ENCODE measurements at regions not wholly inside any gene's neighbourhood (a gene's known extent, or its start where the extent isn't known, plus 50 kb on each side); places are given as distances from the start of the nearest gene placed in this dataset.

DNA sequence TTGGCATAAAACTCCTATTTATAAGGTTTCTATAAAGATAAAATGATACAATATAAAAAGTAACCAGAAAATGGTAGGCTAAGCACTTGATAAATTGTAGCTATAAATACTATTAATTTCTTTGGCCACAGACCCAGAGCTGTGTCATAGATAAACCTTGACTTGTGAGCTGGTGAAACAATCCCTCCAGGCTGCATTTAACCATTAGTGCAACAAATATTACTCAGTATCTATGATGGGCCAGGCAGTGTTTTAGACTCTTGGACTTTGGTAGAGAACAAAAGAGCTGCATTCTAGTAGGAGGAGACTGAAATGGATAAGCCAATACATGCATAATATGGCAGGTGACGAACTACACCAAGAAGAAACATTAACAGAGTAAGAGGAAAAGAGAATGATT lies 178.1 kb downstream of the BTG1 start:
- BruUV-seq (replicated peaks), result no TSS peak
- ATAC-seq (no peak), DNase-seq (ENCODE audit: low read depth, low spot score) (no peak)
- H3K4me1 ChIP-seq (ENCODE audit: control insufficient read depth, insufficient read depth, low read length), result no peaks in the 10 kb centered on the region
- no peaks in the 10 kb centered on the region for H3K27me3 ChIP-seq (ENCODE audit: control insufficient read depth, insufficient read depth, low read length)
- ChIA-PET POLR2A (no interaction called here), CTCF (no interaction called here)
- H3K27ac ChIP-seq (ENCODE audit: low read length), result no peak overlapping the region
- in situ Hi-C loops (cut with HindIII; ENCODE audit: low pct_unique_long_range_greater_than_20kb, low sequenced_read_pairs), result no loop called here
- intact Hi-C loops (cut with micrococcal nuclease; ENCODE audit: unreplicated experiment), result no loop called here
- TF ChIP-seq, protein P1, sequence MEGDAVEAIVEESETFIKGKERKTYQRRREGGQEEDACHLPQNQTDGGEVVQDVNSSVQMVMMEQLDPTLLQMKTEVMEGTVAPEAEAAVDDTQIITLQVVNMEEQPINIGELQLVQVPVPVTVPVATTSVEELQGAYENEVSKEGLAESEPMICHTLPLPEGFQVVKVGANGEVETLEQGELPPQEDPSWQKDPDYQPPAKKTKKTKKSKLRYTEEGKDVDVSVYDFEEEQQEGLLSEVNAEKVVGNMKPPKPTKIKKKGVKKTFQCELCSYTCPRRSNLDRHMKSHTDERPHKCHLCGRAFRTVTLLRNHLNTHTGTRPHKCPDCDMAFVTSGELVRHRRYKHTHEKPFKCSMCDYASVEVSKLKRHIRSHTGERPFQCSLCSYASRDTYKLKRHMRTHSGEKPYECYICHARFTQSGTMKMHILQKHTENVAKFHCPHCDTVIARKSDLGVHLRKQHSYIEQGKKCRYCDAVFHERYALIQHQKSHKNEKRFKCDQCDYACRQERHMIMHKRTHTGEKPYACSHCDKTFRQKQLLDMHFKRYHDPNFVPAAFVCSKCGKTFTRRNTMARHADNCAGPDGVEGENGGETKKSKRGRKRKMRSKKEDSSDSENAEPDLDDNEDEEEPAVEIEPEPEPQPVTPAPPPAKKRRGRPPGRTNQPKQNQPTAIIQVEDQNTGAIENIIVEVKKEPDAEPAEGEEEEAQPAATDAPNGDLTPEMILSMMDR (IDR thresholded peaks at IDR 0.05), result no peak
- TF ChIP-seq POLR2AphosphoS5 (IDR thresholded peaks at IDR 0.05; ENCODE audit: low read depth, low read length) (no peak), SIN3A (IDR thresholded peaks at IDR 0.05; ENCODE audit: borderline replicate concordance, insufficient read depth, low read depth, low read length) (no peak), TCF7L2 (IDR thresholded peaks at IDR 0.05; ENCODE audit: low read depth, low read length) (no peak)
- TF ChIP-seq, protein P2, sequence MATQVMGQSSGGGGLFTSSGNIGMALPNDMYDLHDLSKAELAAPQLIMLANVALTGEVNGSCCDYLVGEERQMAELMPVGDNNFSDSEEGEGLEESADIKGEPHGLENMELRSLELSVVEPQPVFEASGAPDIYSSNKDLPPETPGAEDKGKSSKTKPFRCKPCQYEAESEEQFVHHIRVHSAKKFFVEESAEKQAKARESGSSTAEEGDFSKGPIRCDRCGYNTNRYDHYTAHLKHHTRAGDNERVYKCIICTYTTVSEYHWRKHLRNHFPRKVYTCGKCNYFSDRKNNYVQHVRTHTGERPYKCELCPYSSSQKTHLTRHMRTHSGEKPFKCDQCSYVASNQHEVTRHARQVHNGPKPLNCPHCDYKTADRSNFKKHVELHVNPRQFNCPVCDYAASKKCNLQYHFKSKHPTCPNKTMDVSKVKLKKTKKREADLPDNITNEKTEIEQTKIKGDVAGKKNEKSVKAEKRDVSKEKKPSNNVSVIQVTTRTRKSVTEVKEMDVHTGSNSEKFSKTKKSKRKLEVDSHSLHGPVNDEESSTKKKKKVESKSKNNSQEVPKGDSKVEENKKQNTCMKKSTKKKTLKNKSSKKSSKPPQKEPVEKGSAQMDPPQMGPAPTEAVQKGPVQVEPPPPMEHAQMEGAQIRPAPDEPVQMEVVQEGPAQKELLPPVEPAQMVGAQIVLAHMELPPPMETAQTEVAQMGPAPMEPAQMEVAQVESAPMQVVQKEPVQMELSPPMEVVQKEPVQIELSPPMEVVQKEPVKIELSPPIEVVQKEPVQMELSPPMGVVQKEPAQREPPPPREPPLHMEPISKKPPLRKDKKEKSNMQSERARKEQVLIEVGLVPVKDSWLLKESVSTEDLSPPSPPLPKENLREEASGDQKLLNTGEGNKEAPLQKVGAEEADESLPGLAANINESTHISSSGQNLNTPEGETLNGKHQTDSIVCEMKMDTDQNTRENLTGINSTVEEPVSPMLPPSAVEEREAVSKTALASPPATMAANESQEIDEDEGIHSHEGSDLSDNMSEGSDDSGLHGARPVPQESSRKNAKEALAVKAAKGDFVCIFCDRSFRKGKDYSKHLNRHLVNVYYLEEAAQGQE (IDR thresholded peaks at IDR 0.05; ENCODE audit: insufficient read depth in 1 of 2, low read depth in 2 of 2, low read length in 1 of 2), result no peak
- no peaks in the 10 kb centered on the region for H3K36me3 ChIP-seq (ENCODE audit: control insufficient read depth, insufficient read depth, low read length)
- H3K4me3 ChIP-seq (ENCODE audit: low read depth in 2 of 2, low read length in 2 of 2), result no peak overlapping the region
- H3K9me3 ChIP-seq (ENCODE audit: control insufficient read depth, insufficient read depth, low read depth, low read length), result no peaks in the 10 kb centered on the region

DNA sequence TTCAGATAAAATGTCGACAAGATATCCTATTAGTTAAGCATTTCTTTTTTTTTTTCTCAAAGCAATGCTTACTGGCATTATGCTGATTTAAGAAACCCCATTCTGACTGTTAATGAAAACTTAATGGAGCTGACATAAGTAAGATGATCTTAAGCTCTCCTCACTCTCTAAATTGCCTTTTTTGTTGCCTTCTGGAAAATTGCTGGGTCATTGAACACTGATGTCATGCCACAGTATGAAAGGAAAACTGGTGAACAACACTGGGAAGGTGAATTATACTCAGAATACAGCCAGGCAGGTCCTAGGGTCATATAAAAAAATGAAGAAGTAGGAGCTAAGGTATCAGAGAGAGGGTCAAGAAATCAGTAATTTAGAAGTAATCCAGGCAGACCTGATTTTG lies 179.9 kb downstream of the BTG1 start:
- intact Hi-C loops (cut with micrococcal nuclease; ENCODE audit: unreplicated experiment), result no loop called here
- CTCF ChIA-PET, result no interaction called here
- no peaks in the 10 kb centered on the region for H3K27me3 ChIP-seq (ENCODE audit: control insufficient read depth, insufficient read depth, low read length)

More for the DNA sequence above, 179.9 kb downstream of the BTG1 start:
- no peak overlapping the region for H3K27ac ChIP-seq (ENCODE audit: low read length)
- H3K4me1 ChIP-seq (ENCODE audit: control insufficient read depth, insufficient read depth, low read length), result no peaks in the 10 kb centered on the region
- no peaks in the 10 kb centered on the region for H3K9me3 ChIP-seq (ENCODE audit: control insufficient read depth, insufficient read depth, low read depth, low read length)
- H3K36me3 ChIP-seq (ENCODE audit: control insufficient read depth, insufficient read depth, low read length), result no peaks in the 10 kb centered on the region
- in situ Hi-C loops (cut with HindIII; ENCODE audit: low pct_unique_long_range_greater_than_20kb, low sequenced_read_pairs), result no loop called here
- ATAC-seq (no peak), DNase-seq (ENCODE audit: low read depth, low spot score) (no peak)
- no peak for TF ChIP-seq TCF7L2 (IDR thresholded peaks at IDR 0.05; ENCODE audit: low read depth, low read length)
- TF ChIP-seq SIN3A (IDR thresholded peaks at IDR 0.05; ENCODE audit: borderline replicate concordance, insufficient read depth, low read depth, low read length), result no peak
- TF ChIP-seq, protein P1 (IDR thresholded peaks at IDR 0.05), result no peak
- TF ChIP-seq POLR2AphosphoS5 (IDR thresholded peaks at IDR 0.05; ENCODE audit: low read depth, low read length), result no peak
- POLR2A ChIA-PET, result interaction anchor here (0.7 kb wide), 1 partner anchor 387 kb away, joined by 5 read pairs; no protein-coding TSS in a partner anchor
- BruUV-seq (replicated peaks), result no TSS peak
- no peak overlapping the region for H3K4me3 ChIP-seq (ENCODE audit: low read depth in 2 of 2, low read length in 2 of 2)
